Testis (tissue), 2 donors: ENCODE measurements at regions not wholly inside any gene's neighbourhood (a gene's known extent, or its start where the extent isn't known, plus 50 kb on each side); places are given as distances from the start of the nearest gene placed in this dataset.

Source experiments
- DNase-seq: peaks from one replicate; pipeline ENCODE4 v3.0.0-alpha.2; 2019
- H3K27ac ChIP-seq, 2 donors: fragments of 200-600 bp; sonication (generic); one replicate each; pipeline ENCODE4 v1.5.1; 2019
- H3K27me3 ChIP-seq: fragments of 200-600 bp; sonication (generic); one replicate; pipeline ENCODE4 v1.5.1; 2019
- H3K36me3 ChIP-seq: fragments of 200-600 bp; sonication (generic); one replicate; pipeline ENCODE4 v1.5.1; 2017; ENCODE audit warnings: low read depth; ENCODE audit errors: missing control alignments
- H3K4me1 ChIP-seq: fragments of 200-600 bp; sonication (generic); one replicate; pipeline ENCODE4 v1.5.1; 2019
- H3K4me3 ChIP-seq, 2 donors: fragments of 200-600 bp; sonication (generic); one replicate each; pipeline ENCODE4 v1.5.1; 2017 to 2019
- H3K9me3 ChIP-seq: fragments of 200-600 bp; sonication (generic); one replicate; pipeline ENCODE4 v1.5.1; 2017
- CTCF ChIP-seq, 3 experiments: fragments of 450-650 bp in 2 of 3; fragments of 200-600 bp in 1 of 3; sonication (generic) in 1 of 3; IDR thresholded peaks; one replicate each; pipeline ENCODE4 v1.5.1; 2016 to 2019; ENCODE audit warnings: antibody characterized with exemption in 3 of 3, mild to moderate bottlenecking in 2 of 3, moderate library complexity in 1 of 3
- POLR2A ChIP-seq: fragments of 450-650 bp; IDR thresholded peaks from one replicate; pipeline ENCODE4 v1.6.1; 2017; ENCODE audit warnings: antibody characterized with exemption, mild to moderate bottlenecking, moderate library complexity
- WGBS, 2 donors: methylation state at CpG; one replicate each; pipeline ENCODE4 v1.1.5; 2018; 5-methylcytosine and 5-hydroxymethylcytosine counted together
- intact Hi-C: fragments of 100-400 bp; cut with DNase I; formaldehyde crosslinking; loops from one replicate; pipeline ENCODE4 v1.15.1; 2023; ENCODE audit warnings: low total_unique reads

GRCh38 chr13:83377491-83377890 lies 504.8 kb downstream of the SLITRK1 start:
- TF ChIP-seq CTCF (IDR thresholded peaks at IDR 0.05), result no peak
- Histone ChIP-seq H3K4me3 (no peak overlapping the region), H3K9me3 (no peaks in the 10 kb centered on the region), H3K4me1 (no peaks in the 10 kb centered on the region), H3K36me3 (no peaks in the 10 kb centered on the region), H3K27ac (no peak overlapping the region), H3K27me3 (no peaks in the 10 kb centered on the region)
- WGBS, 2 donors, result 43 to 62% methylated on average over 1 of the region's 1 CpG
- intact Hi-C loops, result no loop called here
- DNase-seq, result no peak

- no peak for DNase-seq
- no peaks in the 10 kb centered on the region for H3K9me3 ChIP-seq
- TF ChIP-seq CTCF (IDR thresholded peaks at IDR 0.05), result no peak
- TF ChIP-seq POLR2A, result no peak
- no peaks in the 10 kb centered on the region for H3K36me3 ChIP-seq
- no peak overlapping the region for H3K4me3 ChIP-seq
- intact Hi-C loops, result no loop called here
- WGBS, 2 donors, result 42 to 44% methylated on average over 2 of the region's 2 CpGs
- H3K4me1 ChIP-seq, result no peaks in the 10 kb centered on the region
- H3K27ac ChIP-seq, result no peak overlapping the region
- no peaks in the 10 kb centered on the region for H3K27me3 ChIP-seq
These were observed 509.5 kb downstream of the SLITRK1 start for GRCh38 chr13:83372786-83373185.

GRCh38 chr13:83365723-83366122 lies 516.6 kb downstream of the SLITRK1 start:
- intact Hi-C loops, result no loop called here
- Histone ChIP-seq H3K27ac (no peak overlapping the region), H3K4me1 (no peaks in the 10 kb centered on the region), H3K9me3 (no peaks in the 10 kb centered on the region), H3K27me3 (no peaks in the 10 kb centered on the region), H3K4me3 (no peak overlapping the region), H3K36me3 (no peaks in the 10 kb centered on the region)
- DNase-seq, result no peak
- TF ChIP-seq POLR2A, result no peak
- TF ChIP-seq CTCF (IDR thresholded peaks at IDR 0.05), result no peak

- no peaks in the 10 kb centered on the region for H3K9me3 ChIP-seq
- H3K4me1 ChIP-seq, result no peaks in the 10 kb centered on the region
- no peak for DNase-seq
- no peak overlapping the region for H3K4me3 ChIP-seq
- 91% methylated on average over 1 of the region's 1 CpG for WGBS, 2 donors
- H3K27ac ChIP-seq, result no peak overlapping the region
- no peaks in the 10 kb centered on the region for H3K36me3 ChIP-seq
- TF ChIP-seq POLR2A (no peak), CTCF (IDR thresholded peaks at IDR 0.05) (no peak)
- H3K27me3 ChIP-seq, result no peaks in the 10 kb centered on the region
- intact Hi-C loops, result no loop called here
These were observed 527.2 kb downstream of the SLITRK1 start for GRCh38 chr13:83355041-83355440.

- intact Hi-C loops, result no loop called here
- TF ChIP-seq POLR2A (no peak), CTCF (IDR thresholded peaks at IDR 0.05) (no peak)
These were observed 529.9 kb downstream of the SLITRK1 start for GRCh38 chr13:83352391-83352790.

More at GRCh38 chr13:83352391-83352790, 529.9 kb downstream of the SLITRK1 start:
- H3K27ac ChIP-seq, result no peak overlapping the region
- no peaks in the 10 kb centered on the region for H3K4me1 ChIP-seq
- 73 to 75% methylated on average over 1 of the region's 1 CpG for WGBS, 2 donors
- DNase-seq, result no peak
- H3K9me3 ChIP-seq, result no peaks in the 10 kb centered on the region
- no peak overlapping the region for H3K4me3 ChIP-seq
- H3K36me3 ChIP-seq, result no peaks in the 10 kb centered on the region
- no peaks in the 10 kb centered on the region for H3K27me3 ChIP-seq
